HG03066 (cell line): ENCODE measurements at regions not wholly inside any gene's neighbourhood (a gene's known extent, or its start where the extent isn't known, plus 50 kb on each side); places are given as distances from the start of the nearest gene placed in this dataset.
"Not testable (repeated sequence)": the region's sequence is repeated elsewhere in the genome, so short reads cannot be mapped to it uniquely, and the experiment has no call there.

ENCODE experiments used
- ATAC-seq: cut with Tn5 transposase; IDR thresholded peaks from one replicate; pipeline ENCODE4 v1.9.1; 2021; ENCODE audit warnings: low read depth; ENCODE audit not compliant: unreplicated experiment

DNA sequence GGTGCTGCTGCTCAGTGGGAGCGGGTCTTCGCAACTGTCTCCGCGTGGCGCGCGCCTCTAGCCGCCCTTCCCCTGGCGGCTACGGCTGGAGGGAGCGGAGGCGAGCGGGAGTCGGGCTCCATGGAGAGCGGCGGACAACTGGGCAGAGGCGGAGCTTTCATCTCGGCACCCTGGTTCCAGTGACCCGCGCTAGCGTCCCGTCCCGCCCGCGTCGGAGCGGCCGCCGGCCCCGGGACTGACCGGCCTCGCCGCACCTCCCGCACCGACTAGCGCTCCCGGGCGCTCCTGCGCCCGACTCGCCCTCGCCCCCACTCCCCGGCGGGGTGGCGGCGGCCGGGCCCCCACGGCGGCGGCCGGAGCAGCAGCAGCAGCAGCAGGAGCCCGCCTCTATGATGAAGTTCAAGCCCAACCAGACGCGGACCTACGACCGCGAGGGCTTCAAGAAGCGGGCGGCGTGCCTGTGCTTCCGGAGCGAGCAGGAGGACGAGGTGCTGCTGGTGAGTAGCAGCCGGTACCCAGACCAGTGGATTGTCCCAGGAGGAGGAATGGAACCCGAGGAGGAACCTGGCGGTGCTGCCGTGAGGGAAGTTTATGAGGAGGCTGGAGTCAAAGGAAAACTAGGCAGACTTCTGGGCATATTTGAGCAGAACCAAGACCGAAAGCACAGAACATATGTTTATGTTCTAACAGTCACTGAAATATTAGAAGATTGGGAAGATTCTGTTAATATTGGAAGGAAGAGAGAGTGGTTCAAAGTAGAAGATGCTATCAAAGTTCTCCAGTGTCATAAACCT lies 69.2 kb upstream of the NOTCH2NLA start:
- not testable (repeated sequence) for ATAC-seq

DNA sequence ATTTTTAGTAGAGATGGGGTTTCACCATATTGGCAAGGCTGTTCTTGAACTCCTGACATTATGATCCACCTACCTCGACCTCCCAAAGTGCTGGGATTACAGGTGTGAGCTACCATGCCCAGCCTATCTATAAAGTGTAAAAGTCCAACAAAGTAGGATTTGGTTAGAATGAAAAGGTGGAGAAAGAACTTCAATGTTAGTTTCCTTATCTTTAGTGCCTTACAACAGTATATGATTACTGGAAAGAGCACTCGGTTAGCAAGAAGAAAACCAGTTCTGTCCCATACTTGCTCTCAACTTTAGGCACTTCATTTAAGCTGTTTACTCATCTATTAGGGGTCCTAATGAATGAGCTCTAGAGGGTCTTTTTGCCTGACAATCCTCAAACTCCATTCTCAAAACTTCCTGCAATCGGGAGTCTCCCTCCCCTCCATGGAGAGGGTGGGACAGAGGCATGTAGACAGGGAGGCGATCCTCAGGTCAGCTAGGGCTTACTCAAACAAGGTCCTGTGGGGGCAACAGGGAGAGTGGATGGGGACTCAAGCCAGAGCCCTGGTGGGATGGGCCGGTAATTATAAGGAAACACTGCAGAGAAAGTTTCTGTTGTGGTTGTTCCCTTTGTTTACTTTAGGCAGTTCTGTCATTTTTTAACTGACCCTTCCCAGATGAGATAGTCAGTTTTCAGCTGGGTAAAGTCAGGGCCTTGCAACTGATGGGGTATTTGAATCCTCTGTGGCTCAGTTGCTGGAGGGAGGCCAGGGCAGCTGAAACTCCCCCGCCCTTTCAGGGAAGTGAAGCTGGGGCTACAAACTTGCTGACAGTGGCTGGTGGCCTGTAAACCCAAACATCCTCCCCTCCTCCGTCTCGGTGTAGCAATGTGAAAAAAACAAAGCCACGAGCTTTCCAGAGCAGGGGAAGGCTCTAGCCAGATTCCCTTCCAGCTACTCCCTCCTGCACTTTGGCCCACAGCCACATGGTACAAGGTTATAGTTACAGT lies 64.4 kb upstream of the NOTCH2NLA start:
- ATAC-seq: peak; percentile 73

DNA sequence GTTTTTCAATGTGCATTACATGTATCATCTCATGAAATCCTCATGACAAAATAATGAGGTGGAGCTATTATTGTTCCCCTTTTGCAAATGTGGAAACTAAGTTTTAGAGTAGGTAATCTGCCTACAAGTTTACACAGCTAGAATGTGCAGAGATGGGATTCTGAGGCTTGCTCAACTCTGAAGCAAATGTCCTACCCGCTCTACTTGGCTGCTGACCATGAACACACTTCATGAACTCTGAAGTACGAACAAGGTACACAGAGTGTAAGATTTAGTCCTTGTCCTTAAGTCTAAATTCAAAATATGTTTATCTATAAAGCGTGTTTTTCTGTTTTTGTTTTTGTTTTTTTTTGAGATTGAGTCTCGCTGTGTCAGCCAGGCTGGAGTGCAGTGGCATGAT lies 63.6 kb upstream of the NOTCH2NLA start:
- ATAC-seq: not testable (repeated sequence)

DNA sequence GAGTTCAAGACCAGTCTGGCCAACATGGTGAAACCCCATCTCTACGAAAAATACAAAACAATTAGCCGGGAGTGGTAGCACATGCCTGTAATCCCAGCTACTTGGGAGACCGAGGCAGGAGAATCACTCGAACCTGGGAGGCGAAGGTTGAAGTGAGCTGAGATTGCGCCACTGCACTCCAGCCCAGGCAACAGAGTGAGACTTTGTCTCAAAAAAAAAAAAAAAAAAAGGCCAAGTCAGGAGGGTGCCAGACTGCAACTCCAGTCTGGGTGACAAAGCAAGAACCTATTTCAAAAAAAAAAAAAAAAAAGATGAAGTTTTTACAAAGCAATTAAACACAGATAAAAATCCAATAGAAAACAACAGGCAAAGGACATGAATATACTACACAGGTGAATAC lies 59.1 kb upstream of the NOTCH2NLA start:
- not testable (repeated sequence) for ATAC-seq

DNA sequence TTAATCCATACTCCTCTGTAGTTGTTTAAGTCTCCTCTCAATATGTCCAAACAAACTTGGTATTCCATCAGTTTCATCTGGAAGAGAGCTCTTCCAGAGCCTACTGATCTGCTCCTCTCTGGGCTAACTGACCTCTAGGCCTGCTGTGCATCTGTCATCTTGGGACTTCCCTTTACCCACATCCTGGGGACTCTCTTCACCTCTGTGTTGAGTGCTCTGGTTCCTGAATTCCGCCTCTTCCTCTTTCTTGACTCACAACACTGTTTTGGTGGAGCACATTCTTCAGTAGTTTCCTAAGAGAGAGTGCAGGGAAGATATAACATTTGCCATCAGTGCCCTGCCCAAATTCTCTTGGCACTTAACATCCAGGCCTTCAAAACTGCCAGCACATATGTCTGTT lies 55.9 kb upstream of the NOTCH2NLA start:
- not testable (repeated sequence) for ATAC-seq

DNA sequence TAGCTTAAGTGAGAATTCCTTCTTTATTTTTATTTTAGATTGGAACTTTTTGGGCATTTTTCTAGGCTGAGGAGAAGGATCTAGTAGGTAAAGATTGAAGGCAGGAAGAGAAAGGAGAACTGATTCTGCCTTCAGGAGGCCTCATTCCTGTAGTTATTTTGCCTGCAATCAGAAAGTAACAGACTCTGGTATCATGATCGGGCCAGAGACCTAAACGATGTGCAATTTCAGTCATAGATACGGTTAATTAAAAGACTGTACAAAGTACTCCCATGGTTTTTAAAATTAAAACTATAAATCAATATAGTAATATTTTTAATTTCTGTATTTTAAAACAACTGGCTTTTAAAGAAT lies 54.7 kb upstream of the NOTCH2NLA start:
- ATAC-seq: peak; percentile 36

DNA sequence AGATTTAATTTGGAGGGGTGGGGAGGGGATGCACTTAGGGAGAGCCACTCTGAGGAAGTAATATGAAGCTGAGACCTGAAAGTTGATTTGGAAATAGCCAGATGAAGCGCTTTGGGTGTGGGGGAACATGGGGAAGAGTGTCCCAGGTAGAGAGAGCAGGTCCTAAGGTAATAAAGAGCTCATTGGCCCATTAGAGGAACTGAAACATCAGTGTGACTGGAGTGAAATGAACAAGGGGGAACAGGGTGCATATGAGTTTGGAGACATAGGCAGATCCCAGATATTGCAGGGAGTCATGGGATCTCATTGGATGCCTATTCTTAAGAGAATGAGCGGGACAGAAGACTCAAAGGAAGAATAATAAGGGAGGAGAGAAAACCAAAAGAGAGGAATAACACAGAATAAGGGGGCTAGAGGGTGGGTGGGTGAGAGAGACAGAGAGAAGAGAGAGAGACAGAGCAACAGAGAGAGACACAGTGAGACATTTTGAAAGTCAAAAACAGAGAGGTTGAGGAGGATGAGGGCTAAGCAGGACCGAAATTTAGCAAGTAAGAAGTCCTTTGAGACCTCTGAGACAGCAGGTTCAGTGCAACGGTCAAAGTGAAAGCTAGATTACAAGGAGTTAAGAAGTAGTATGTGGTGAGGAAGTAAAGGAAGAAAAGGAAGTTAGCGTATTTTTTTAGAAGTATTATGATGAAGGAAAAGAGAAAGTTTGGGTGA lies 54.1 kb upstream of the NOTCH2NLA start:
- peak; percentile 87 for ATAC-seq

DNA sequence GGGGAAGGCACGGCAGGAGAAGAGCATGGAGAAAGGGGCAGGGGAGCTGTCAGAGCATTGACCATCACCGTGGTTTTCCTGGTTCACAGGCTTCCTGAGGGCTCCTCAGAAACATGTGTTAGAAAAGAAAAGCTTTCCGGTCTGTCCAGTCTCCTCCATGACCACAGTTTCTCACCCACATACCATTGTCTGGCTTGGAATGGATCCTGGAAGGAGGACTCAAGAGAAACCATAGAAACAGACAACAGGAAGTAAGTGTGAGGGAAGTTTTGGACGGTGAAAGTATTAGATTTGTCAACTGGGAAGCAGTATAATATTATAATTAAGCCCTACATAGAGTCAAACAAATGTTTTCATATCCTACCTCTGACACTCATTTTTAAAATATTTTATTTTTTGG lies 52.7 kb upstream of the NOTCH2NLA start:
- not testable (repeated sequence) for ATAC-seq

DNA sequence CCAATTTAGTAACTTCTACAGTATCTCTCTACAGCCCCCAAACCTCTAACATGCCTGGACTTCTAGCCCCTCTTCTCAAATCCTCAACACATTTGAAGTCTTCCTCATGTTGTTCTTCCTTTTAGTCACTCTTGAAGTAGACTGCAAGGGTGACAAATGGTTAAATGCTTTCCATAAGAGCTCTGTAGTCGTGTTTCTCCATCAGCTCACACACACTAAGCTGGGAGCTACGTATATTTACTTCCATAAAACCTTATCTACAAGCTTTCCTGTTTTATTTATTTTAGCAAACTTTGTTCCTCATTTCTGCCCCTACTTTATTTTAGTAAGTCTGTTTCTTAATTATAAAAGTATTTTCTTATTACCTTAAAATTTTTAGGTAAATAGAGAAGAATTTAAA lies 49.9 kb upstream of the NOTCH2NLA start:
- not testable (repeated sequence) for ATAC-seq
